CD4-positive, alpha-beta T cell treated with Interleukin-10 for 1 hour (primary cell): ENCODE measurements at regions not wholly inside any gene's neighbourhood (a gene's known extent, or its start where the extent isn't known, plus 50 kb on each side); places are given as distances from the start of the nearest gene placed in this dataset.

Experiments
- DNase-seq: peaks from one replicate; pipeline ENCODE4 v3.0.0-alpha.2; 2020

DNA sequence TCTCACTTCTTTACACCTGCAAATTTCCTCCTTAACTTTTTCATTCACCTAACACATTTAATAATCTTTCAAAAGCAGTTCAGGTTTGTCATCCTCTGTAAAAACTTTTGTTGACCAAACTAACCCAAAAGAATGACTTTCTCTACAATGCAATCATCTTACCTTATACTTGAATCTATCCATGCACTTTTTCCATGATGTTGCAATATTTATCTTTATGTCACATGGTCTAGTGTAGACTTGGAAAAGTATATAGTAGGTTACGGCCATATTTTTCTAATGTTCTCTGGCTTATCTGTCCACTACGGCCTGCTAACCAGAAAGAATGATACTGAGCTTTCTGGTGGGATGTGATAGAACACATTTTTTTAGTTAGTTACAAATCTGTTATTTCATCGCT lies 431.0 kb upstream of the SOX9 start:
- no peak for DNase-seq

DNA sequence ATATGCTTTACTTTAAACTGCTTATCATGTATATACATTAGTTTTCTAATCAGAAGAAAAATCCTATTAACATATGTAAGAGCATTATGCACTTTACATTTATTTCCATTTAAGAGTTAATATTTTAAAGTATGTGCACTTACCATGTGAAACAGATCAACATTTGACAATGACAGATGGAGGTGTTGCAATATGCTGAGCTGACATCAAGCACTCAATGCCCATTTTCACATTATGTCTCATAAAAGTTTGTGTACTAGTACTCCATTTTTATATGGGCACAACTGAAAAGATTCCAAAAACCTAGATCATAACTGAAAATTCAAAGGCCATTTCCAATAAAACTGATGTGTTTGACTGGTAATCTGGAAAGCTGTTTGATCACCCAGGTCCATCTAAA lies 420.9 kb upstream of the SOX9 start:
- DNase-seq = no peak

DNA sequence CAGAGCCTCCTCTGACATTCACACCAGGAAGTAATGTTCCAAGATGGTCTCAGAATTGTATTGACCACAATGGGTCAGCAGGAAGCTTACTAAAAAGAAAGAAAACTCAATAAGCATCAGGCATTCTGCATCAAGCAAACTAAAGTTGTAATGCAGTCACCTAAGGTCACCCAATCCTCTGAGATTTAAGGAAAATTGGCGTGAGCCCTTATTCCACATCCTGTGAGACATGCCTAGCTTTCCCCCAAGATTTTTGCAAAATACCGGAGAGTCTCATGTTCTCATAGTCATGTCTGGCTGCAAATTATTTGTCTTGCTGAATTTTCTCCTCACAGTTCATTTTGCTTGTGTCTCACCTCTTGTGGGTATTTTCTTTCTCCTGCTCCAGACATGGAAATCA lies 417.1 kb upstream of the SOX9 start:
- DNase-seq = no peak

GRCh38 chr17:71709271-71709890 lies 411.4 kb upstream of the SOX9 start:
- no peak for DNase-seq

GRCh38 chr17:71709946-71710345 lies 410.9 kb upstream of the SOX9 start:
- no peak for DNase-seq

DNA sequence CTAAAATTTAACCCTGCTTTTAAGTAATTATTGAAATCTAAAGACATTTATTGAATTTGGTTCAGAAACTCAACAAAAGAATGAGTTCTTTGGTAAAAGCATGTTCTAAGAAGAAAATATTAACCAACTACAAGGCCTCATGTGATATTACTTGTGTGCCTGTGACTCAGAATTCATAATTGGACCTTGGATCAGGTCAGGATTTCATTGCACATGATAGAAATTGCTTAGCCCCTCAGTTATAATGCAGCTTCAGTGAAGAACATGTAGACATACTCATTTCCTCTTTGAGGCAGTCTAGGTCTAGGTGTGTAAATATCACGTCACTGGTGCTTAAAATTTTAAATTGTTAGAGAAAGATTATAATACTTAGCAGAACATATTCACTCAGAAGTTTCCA lies 410.0 kb upstream of the SOX9 start:
- no peak for DNase-seq

DNA sequence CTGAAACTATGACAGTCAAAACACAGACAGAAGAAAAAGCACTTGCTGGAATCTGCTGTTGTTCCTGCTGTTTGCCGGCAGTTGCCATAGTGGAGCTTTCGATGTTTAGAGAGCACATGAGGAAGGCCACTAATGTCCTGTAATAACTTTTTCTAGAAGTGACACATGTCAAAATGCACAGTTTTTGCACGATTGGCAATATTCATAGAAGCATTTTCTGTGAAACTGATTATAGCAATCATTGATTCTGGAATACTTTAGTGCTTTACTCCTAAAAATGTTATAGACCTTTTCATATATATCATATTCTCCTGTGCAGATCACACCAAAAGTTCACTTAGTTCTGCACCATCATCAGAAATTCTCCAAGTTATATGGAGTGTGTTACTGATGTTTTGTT lies 407.0 kb upstream of the SOX9 start:
- no peak for DNase-seq

- no peak for DNase-seq
Observed at GRCh38 chr17:71724339-71724738, 396.5 kb upstream of the SOX9 start.

DNA sequence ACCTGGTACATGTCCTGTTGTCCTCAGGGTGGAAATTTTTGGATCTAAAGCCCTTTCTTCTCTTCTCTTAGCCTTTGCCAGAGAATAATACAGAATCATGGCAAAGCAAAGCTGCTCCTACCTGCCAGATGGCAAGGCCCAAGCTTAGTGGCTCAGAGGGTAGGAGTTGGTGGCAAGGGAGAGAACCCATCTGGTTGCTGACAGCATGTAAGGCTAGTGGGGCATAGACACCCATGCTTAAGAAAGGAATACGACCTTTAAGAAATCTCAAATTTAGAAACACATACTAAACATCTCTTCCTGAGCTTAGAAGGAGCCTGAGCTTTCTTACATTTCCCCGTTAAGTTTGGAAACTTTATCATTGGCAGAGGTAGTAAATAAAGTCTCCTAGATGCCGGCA lies 395.0 kb upstream of the SOX9 start:
- no peak for DNase-seq

- no peak for DNase-seq
Observed at GRCh38 chr17:71726341-71726740, 394.5 kb upstream of the SOX9 start.

DNA sequence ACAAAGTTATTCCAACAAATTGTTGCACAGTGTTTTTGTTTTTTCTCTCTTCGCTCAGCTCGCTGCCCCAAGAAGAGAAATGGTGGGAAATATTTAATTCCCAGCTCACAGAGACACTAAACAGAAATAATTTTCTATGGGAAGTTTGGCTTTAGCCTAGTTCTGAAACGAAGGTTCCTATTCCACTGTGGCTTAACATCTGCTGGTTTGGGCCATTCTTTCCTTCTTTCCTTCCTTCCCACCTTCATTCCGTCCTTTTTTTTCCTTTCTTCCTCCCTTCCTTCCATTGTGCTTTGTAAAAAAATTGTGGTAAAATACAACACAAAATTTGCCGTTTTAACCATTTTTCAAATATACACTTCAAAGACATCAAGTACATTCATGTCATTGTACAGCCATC lies 393.5 kb upstream of the SOX9 start:
- no peak for DNase-seq

DNA sequence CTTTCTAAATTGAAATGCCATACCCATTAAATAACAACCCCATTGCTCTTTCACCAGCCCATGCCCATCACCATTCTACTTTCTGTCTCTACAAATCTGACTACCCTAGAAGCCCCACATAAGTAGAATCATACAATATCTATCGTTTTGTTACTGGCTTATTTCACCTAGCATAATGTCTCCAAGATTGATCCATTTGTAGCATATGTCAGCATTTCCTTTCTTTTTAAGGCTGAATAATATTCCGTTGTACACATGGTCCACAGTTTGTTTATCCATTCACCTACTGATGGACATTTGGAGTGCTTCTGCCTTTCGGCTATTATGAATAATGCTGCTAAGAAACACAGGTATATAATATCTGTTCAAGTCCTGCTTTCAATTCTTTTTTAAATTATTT lies 393.1 kb upstream of the SOX9 start:
- DNase-seq = no peak

DNA sequence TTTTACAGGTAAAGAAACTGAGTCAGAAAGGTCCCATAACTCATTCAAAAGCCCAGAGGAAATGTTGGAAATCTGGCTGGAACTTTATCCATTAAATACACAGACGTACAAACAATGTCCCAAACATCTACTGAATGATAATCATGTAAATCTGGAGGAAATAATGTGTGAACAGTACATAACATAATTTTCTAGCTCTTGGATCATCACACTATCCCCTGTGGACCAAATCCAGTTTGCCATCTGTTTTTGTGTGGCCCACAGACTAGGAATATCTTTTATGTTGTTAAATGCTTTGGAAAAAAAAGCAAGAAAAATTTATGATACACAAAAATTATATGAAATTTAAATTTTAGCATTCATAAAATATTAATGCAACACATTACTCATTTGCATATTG lies 389.9 kb upstream of the SOX9 start:
- DNase-seq = no peak

DNA sequence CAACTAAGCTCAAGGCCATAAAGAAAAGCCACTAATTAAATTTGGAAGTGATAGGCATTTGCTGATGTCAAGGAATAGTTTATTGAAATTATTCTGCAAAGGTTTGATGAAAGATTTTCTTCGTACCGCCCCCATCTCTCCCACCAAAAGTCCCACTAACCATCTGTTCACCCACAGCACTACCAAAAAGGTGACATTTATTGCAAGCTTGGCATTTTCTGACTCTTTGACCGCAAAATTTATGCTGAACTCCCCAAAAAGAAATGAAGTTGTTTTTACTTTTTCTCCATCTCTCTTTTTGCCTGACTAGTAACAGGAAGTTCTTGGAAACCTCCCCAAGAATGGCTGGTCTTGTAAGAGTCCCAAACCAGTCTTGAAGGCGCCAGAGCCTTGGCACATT lies 384.9 kb upstream of the SOX9 start:
- no peak for DNase-seq

DNA sequence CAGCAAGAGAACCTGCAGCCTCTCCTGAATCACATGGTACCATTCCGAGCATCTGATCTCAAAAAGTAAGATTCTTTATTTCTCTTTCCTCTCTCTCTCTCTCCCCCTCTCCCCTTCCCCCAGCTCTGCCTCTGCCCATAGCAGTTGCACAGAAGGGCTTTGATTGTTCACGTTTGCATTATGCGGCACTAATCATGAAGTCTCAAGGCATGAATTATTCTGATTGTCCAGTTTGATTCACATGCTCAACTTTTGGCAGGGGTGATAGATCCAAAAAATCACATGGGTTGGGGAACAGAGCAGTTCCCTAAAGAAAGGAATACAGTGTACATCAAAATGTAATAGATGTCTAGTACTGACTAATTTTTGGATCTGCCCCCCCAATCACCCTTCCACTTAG lies 380.0 kb upstream of the SOX9 start:
- DNase-seq = no peak

DNA sequence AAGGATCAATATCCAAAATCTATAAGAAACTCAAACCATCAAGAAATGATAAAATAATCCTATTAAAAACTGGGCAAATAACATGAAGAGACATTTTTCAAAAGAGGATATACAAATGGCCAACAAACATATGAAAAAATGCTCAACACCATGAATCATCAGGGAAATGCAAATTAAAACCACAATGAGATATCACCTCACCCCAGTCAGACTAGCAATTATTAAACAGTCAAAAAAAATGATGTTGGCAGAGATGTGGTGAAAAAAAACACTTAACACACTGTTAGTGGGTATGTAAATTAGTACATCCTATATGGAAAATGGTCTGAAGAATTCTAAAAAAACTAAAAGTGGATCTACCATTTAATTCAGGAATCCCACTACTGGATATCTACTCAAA lies 379.0 kb upstream of the SOX9 start:
- DNase-seq = no peak

- DNase-seq = no peak
Observed at GRCh38 chr17:71748872-71749271, 371.9 kb upstream of the SOX9 start.

DNA sequence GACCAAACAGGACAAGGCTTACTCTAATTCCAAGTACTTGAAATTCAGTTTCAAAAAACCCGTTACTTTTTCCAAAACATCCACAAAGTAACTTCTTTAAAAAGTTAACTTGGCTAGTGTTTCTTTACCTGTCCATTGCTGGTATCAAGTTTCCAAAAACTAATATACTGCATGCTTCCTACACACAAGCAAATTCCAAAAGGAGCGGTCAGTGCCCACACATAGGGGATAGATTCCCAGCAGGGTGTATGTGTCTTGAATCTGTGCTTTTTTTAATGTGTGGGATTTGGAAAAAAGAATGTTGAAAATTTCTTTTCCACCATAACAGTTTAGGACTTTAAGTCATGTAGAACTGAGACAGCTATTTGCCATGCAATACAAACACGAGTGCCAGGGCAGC lies 367.8 kb upstream of the SOX9 start:
- no peak for DNase-seq

DNA sequence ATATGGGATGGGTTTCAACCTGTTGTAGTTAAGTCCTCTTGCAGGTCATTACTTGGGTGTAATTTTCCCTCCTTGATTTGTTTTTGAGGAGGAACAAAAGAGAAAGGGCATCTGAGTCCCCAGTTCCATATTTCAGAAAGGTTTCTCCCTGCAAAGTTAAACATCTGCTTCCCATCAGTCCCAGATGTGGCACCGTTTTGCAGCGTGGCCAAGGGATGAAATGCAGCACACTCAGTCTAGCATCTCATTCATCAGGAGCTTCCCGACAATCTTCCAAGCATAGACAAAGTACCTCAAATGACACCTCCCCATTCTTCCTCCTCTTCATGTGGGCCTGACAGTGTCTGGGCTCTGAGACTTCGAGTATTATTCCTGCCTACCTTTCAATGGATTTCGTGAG lies 363.7 kb upstream of the SOX9 start:
- DNase-seq = no peak

- no peak for DNase-seq
Observed at GRCh38 chr17:71757956-71758355, 362.9 kb upstream of the SOX9 start.

DNA sequence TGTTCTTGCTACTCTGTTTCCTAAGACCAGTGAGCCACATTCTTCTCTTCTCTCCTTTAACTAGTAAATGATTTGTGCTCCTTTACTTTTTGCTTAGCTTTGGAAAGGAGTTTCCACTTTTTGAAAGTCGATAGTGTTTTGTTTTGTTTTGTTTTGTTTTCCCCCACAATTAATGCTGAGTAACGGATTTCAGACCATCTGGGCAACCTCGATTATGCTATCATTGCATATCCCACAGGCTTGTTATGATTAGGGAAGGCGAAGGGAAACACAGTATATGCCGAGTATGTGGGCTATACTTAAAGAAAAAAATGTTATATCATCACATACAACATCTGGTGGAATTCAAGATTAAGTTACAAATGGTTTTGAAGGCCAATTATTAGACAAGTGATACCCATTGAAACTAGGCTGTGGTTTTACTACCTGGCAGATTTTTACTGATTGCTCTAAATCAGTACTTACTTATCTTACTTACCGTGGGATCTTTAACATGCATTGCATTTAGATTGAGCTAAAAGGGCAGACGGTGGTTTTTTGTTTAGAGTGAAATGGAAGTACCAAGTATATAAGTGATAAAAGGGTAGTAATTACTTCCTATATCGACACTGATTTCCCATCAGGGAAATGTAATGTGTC lies 361.3 kb upstream of the SOX9 start:
- DNase-seq = no peak

DNA sequence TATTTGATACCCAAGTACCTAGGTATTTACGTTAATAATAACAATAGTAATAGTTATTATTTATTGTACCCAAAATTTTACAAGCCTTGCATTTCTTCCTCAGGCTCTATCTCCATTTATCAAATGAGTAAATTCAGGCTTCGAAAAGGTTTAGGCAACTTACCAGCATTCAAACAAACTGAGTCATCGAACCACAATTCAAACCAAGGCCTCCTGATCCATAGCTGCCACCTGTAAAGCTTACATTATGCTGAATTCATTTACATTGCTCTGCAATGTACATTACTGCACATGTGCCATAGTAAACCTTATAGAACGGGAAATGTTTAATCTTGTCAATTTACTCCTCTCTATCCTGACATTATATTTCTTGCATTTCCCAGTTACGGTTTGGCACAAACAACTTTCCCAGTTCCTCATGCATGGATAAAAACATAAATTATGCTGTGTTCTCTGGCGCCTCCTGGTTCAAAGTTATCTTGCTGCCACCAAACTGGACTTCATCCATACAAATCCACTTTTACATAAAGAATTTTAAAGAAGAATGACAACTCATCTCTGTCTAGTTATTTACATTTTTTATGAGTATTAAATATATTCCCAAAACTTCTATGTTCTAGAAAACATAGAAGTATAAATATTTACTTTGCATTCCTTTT lies 360.6 kb upstream of the SOX9 start:
- no peak for DNase-seq

DNA sequence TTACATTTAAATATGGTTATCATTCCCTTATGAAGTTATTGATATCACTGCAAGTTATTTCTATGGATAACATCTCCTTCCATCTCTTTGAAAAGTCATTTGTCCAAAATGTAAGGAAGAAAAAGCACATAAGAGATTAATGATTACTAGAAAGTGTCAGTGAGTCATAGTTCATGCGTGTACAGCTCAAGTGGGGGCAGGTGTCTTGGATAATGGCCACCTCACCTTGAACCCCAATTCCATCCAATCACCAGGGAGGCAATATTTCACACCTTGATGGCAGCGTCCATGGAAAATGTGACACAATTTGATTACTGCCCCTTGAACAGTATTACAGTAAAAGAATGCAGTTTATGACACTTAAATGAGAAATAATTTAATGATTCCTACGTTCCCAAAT lies 358.3 kb upstream of the SOX9 start:
- no peak for DNase-seq

DNA sequence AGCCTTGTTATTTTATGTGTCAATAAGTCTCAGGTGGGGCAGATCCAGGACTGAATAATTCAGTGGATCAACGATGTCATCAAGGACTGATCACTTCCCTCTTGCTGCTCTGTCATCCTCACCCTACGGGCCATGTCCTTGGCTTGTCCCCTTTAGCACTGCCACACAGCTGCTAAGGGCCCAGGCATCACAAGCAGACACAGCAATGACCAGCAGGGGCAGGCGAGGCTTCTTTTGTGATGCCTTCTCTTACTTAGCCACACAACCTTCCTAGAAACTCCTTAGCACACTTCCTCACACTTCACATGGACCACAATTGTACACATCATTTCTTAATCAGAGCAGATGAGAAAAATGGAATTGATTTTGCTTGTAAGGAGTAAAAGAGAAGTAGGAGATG lies 356.3 kb upstream of the SOX9 start:
- no peak for DNase-seq

GRCh38 chr17:71765437-71765836 lies 355.4 kb upstream of the SOX9 start:
- no peak for DNase-seq
